GM19468 (cell line): ENCODE measurements at regions not wholly inside any gene's neighbourhood (a gene's known extent, or its start where the extent isn't known, plus 50 kb on each side); places are given as distances from the start of the nearest gene placed in this dataset.
"Not testable (repeated sequence)": the region's sequence is repeated elsewhere in the genome, so short reads cannot be mapped to it uniquely, and the experiment has no call there.

Experiments used
- ATAC-seq: cut with Tn5 transposase; IDR thresholded peaks from one replicate; pipeline ENCODE4 v1.9.1; 2021; ENCODE audit warnings: mild to moderate bottlenecking, moderate library complexity, moderate number of reproducible peaks; ENCODE audit not compliant: unreplicated experiment; ENCODE audit errors: extremely low read depth

GRCh38 chr10:42380926-42381547, 257.3 kb downstream of the ZNF33B start:
- no peak for ATAC-seq

GRCh38 chr10:42367532-42368230, 270.7 kb downstream of the ZNF33B start:
- peak; percentile 90 for ATAC-seq

GRCh38 chr10:42351745-42352144, 286.6 kb downstream of the ZNF33B start:
- no peak for ATAC-seq

GRCh38 chr10:42336593-42337337, 301.6 kb downstream of the ZNF33B start:
- ATAC-seq: not testable (repeated sequence)

- ATAC-seq: not testable (repeated sequence)
Measured at GRCh38 chr10:42335653-42336296, 302.6 kb downstream of the ZNF33B start.

- ATAC-seq: no peak
Measured at GRCh38 chr10:42304341-42304740, 334.0 kb downstream of the ZNF33B start.

DNA sequence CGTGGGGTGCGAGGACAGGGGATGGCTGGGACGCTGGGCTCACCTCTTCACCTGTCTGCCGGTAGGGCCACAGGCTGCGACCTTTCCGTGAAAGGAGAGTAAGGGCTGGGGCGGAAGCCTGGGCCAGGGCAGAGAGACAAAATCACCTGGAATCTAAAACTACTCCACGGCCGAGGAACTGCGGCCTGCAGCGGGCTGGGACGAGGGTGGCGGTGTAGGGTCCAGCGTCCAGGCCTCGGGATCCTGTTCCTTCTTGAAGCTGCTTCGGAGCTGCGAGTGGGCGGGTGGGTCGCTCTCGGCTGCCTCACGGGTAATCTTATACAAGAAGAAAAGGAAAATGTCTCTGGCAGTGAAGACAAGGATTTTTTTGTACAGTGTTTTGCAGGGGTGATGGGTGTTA, 356.5 kb downstream of the ZNF33B start:
- ATAC-seq: not testable (repeated sequence)

- not testable (repeated sequence) for ATAC-seq
Measured at GRCh38 chr10:42269788-42270187, 368.6 kb downstream of the ZNF33B start.

DNA sequence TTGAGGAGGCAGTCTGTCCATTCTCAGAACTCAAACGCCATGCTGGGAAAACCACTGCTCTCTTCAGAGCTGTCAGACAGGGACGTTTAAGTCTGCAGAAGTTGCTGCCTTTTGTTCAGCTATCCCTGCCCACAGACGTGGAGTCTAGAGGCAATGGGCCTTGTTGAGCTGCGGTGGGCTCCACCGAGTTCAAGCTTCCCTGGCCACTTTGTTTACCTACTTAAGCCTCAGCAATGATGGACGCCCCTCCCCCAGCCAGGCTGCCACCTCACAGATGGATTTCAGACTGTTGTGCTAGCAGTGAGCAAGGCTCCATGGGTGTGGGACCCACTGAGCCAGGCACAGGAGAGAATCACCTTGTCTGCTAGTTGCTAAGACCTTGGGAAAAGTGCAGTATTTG, 375.1 kb downstream of the ZNF33B start:
- ATAC-seq: not testable (repeated sequence)

DNA sequence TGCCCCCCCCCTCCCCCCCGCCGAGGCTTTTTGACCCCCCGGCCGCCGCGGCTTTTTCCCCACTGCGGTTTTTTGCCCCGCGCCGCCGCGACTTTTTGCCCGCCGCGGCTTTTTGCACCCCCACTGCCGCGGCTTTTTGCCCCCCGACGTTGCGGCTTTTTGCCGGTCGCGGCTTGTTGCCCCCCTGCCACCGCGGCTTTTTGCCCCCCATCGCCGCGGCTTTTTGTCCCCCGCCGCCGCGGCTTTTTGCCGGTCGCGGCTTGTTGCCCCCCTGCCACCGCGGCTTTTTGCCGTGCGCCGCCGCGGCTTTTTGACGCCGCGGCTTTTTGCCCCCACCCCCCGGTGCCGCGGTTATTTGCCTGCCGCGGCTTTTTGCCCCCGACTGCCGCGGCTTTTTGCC, 395.4 kb downstream of the ZNF33B start:
- not testable (repeated sequence) for ATAC-seq

DNA sequence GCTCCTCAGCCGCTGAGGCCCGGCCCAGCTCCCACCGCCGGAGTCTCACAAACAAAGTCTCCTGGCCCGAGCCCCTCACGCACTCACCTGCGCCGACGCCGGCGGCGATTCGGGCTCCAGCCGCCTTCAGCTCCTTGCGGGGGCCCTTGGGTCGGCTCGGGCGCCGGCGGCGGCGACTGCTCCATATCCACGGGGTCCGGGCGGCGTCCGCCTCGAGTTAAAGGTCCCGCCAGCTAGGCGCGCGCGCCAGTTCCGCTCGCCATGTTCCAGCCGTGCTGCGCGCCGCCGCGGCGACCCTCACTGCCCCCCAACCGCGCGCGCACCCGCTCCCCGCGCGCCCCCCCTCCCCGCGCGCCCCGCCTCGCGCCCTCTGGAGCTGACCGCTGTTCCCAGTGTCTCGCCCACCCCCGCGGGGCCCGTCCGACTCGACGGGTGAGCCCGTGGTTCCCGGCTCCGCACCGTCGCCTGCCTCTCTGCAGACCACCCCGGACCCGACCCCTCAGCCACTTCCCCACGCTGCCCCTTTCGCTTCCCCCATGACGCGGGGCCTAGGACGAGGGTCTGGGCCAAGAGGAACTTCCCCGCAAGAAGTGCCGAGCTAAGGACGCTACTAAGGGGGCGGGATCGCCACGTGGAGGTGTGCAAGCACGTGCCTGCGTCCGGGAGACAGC, 396.1 kb downstream of the ZNF33B start:
- ATAC-seq: no peak

DNA sequence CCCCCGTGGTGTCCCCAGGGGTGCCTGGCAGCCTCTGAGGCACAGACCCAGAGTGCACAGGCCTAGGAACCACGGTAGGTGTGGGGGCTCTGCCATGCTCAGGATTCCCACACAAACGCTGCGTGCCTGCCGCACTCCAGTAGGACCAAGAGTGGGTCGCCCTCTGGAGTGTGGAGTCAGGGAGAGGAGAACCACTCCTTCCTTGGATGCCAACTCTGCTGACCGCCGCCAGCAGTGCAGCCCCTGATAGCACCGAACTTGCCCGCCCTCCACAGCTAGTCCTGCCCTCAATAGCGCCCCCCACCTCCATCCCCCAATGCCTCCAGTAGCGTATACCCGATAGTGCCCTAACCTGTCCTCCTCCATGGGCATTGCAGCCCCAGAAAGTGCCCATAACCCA, 402.0 kb downstream of the ZNF33B start:
- not testable (repeated sequence) for ATAC-seq

DNA sequence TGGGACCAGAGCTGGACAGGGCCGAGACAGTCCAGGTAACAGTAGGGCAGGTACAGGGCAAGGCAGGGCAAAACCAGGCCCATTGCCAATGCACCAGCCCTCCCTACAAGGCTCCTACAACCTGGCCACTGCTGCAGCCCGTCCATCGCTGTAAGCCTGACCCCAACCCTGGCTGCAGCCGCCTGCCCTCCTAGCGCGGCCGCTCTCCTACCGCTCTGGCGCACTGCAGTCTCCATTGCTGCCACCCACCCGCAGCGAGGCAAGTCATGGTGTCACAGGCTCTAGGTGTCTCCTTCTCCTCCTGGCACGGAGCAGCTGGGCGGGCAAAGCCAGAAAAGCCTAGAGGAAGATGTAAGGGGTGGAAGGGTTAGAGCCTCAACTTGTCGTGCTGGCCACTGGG, 402.6 kb downstream of the ZNF33B start:
- not testable (repeated sequence) for ATAC-seq

- ATAC-seq: not testable (repeated sequence)
Measured at GRCh38 chr10:42235241-42235640, 403.1 kb downstream of the ZNF33B start.

- ATAC-seq: not testable (repeated sequence)
Measured at GRCh38 chr10:42234506-42234905, 403.9 kb downstream of the ZNF33B start.

GRCh38 chr10:42233461-42234206, 404.7 kb downstream of the ZNF33B start:
- ATAC-seq: not testable (repeated sequence)

- ATAC-seq: not testable (repeated sequence)
Measured at GRCh38 chr10:42232955-42233354, 405.4 kb downstream of the ZNF33B start.

GRCh38 chr10:42230812-42231211, 407.6 kb downstream of the ZNF33B start:
- not testable (repeated sequence) for ATAC-seq

- not testable (repeated sequence) for ATAC-seq
Measured at GRCh38 chr10:42230115-42230514, 408.3 kb downstream of the ZNF33B start.
